A673 (cell line): ENCODE measurements at regions not wholly inside any gene's neighbourhood (a gene's known extent, or its start where the extent isn't known, plus 50 kb on each side); places are given as distances from the start of the nearest gene placed in this dataset.

Experiments
- CTCF ChIP-seq: fragments of 300-800, 200-600 bp; sonication (generic); conservative IDR thresholded peaks from 2 replicates; pipeline ENCODE4 v1.5.1; 2017; ENCODE audit warnings: low read depth, mild to moderate bottlenecking, antibody characterized with exemption, low read length, moderate library complexity, mixed read lengths
- EZH2 ChIP-seq: fragments of 200-600 bp; sonication (generic); IDR thresholded peaks from 2 replicates; pipeline ENCODE4 v1.6.1; 2017; ENCODE audit warnings: borderline replicate concordance, low read depth, mild to moderate bottlenecking, mixed read lengths, antibody characterized with exemption, low read length; ENCODE audit not compliant: poor library complexity, severe bottlenecking

GRCh38 chr2:58571181-58571852, 330.2 kb upstream of the FANCL start:
- TF ChIP-seq CTCF: peak; percentile 76
- TF ChIP-seq EZH2: no peak
